BE2C (cell line): ENCODE measurements at regions not wholly inside any gene's neighbourhood (a gene's known extent, or its start where the extent isn't known, plus 50 kb on each side); places are given as distances from the start of the nearest gene placed in this dataset.

Experiments used
- DNase-seq: peaks from one replicate; pipeline ENCODE4 v3.0.0-alpha.2; 2020
- H3K27me3 ChIP-seq: fragments of 250-450 bp; sonication (Bioruptor Pico); 2 replicates; pipeline ENCODE4 v1.5.1; 2020; ENCODE audit warnings: mild to moderate bottlenecking
- H3K36me3 ChIP-seq: fragments of 250-450 bp; sonication (Bioruptor Pico); 2 replicates; pipeline ENCODE4 v1.5.1; 2020; ENCODE audit warnings: mild to moderate bottlenecking
- H3K4me1 ChIP-seq: fragments of 250-450 bp; sonication (Bioruptor Pico); 2 replicates; pipeline ENCODE4 v1.5.1; 2020
- H3K4me3 ChIP-seq: 2 replicates; pipeline ENCODE4 v1.5.1; 2011; ENCODE audit warnings: low read depth, low read length
- H3K9me3 ChIP-seq: fragments of 250-450 bp; sonication (Bioruptor Pico); 2 replicates; pipeline ENCODE4 v1.5.1; 2020
- TF ChIP-seq, protein P1 (sequence below): IDR thresholded peaks from 2 replicates; pipeline ENCODE4 v1.5.1; 2012; ENCODE audit warnings: mild to moderate bottlenecking, low read depth, low read length

DNA sequence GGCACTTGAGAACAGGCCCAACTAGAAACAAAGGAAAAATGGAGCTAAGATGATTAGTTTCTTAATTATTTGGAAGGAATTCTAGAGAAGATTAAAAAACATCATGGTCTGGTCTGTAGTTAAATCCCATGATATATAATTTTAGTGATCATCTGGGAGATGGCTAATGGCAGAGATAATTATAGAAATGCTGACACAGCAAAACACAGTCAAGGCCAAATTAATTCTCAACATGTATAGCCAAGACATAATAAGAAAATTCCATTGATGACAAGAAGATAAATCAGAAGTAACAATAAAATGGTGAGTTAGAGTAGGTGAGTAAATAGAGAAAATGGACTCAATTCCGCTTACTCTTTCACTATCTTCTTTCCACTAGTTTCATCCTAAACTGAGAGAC, 59.2 kb upstream of the ITGA4 start:
- H3K4me1 ChIP-seq, result no peaks in the 10 kb centered on the region
- no peaks in the 10 kb centered on the region for H3K27me3 ChIP-seq
- TF ChIP-seq, protein P1, sequence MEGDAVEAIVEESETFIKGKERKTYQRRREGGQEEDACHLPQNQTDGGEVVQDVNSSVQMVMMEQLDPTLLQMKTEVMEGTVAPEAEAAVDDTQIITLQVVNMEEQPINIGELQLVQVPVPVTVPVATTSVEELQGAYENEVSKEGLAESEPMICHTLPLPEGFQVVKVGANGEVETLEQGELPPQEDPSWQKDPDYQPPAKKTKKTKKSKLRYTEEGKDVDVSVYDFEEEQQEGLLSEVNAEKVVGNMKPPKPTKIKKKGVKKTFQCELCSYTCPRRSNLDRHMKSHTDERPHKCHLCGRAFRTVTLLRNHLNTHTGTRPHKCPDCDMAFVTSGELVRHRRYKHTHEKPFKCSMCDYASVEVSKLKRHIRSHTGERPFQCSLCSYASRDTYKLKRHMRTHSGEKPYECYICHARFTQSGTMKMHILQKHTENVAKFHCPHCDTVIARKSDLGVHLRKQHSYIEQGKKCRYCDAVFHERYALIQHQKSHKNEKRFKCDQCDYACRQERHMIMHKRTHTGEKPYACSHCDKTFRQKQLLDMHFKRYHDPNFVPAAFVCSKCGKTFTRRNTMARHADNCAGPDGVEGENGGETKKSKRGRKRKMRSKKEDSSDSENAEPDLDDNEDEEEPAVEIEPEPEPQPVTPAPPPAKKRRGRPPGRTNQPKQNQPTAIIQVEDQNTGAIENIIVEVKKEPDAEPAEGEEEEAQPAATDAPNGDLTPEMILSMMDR, result no peak
- no peak overlapping the region for H3K4me3 ChIP-seq
- H3K9me3 ChIP-seq, result no peaks in the 10 kb centered on the region
- no peak for DNase-seq
- H3K36me3 ChIP-seq, result no peaks in the 10 kb centered on the region

DNA sequence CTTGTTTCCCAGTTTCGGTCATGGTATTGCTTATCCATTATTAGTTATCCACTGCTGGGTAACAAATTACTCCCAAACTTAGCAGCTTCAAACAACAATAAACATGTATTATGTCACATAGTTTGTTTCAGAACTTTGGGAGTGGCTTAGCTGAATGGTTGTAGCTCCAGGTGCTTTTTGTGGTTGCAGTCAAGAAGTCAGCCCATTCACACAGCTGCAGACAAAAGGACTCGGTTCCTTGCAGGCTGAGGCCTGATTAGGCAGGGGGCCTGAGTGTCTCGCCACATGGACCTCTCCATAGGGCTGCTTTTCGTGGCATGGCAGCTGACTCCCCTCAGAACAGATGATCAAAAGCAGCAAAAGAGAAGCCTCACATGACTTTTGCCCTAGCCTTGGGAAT, 58.2 kb upstream of the ITGA4 start:
- no peaks in the 10 kb centered on the region for H3K9me3 ChIP-seq
- H3K27me3 ChIP-seq, result no peaks in the 10 kb centered on the region
- no peak overlapping the region for H3K4me3 ChIP-seq
- no peaks in the 10 kb centered on the region for H3K4me1 ChIP-seq
- DNase-seq, result no peak
- TF ChIP-seq, protein P1, result no peak
- H3K36me3 ChIP-seq, result no peaks in the 10 kb centered on the region

DNA sequence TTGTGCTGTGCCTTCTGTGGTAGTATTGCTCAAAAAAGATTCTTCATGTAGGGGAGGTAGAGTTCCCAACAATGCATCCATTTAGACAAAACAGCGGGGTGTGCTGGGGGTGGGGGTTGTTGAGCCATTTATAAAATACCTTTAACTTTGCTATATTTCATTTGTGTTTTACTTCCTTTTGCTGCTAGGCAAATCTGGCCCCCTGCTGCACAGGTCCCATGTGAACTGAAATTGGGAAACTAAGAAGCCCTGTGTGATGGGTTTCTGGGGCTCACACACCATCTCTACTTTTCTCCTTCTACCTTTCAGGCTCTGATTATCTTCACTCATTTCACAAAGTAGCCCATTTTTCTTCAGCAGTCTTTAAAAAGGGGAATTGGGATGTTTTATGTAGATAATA, 52.7 kb upstream of the ITGA4 start:
- H3K4me1 ChIP-seq, result no peaks in the 10 kb centered on the region

DNA sequence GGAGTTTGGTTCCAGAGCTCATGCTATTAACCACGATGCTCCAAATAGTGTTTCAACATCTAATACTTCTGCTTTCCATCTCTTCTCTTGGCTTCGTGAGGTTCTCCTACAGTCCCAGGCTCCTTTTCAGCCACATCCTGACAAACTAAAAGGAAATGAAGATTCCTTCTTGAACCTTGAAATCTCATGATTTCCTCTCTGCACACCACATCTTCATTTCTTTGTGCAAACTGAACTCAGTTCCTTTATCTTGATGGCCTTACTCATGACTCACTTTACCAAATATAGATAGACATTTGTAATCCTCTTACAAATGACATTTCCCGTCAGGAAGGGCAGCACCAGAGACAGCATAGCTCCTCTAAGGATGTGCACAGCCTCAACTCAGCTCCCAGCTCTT, 50.0 kb upstream of the ITGA4 start:
- TF ChIP-seq, protein P1, result no peak
- Histone ChIP-seq H3K4me1 (peaks cover 8% of the 10 kb centered on the region), H3K27me3 (no peaks in the 10 kb centered on the region), H3K36me3 (no peaks in the 10 kb centered on the region), H3K9me3 (no peaks in the 10 kb centered on the region), H3K4me3 (no peak overlapping the region)
- DNase-seq, result no peak

More for the DNA sequence above, 52.7 kb upstream of the ITGA4 start:
- H3K36me3 ChIP-seq, result no peaks in the 10 kb centered on the region
- TF ChIP-seq, protein P1, result no peak
- H3K27me3 ChIP-seq, result no peaks in the 10 kb centered on the region
- no peak for DNase-seq
- no peak overlapping the region for H3K4me3 ChIP-seq
- H3K9me3 ChIP-seq, result no peaks in the 10 kb centered on the region
